Fibroblast of lung (primary cell): ENCODE measurements at regions not wholly inside any gene's neighbourhood (a gene's known extent, or its start where the extent isn't known, plus 50 kb on each side); places are given as distances from the start of the nearest gene placed in this dataset.
A peak's percentile ranks its signal among the peaks of the same experiment; 100 is the strongest.

ENCODE experiments used
- DNase-seq, 2 donors: peaks; one replicate each; pipeline versions ENCODE4 v3.0.0 to v3.0.0-alpha.2; 2010; ENCODE audit warnings: low read depth in 2 of 2
- H2AFZ ChIP-seq: 2 replicates; pipeline ENCODE4 v1.5.1; 2012; ENCODE audit warnings: low read length, control low read depth, inconsistent platforms
- H3K27ac ChIP-seq: 2 replicates; pipeline ENCODE4 v1.5.1; 2011; ENCODE audit warnings: low read length, control low read depth; ENCODE audit not compliant: insufficient read depth
- H3K27me3 ChIP-seq: 2 replicates; pipeline ENCODE4 v1.5.1; 2011; ENCODE audit warnings: mild to moderate bottlenecking, low read length; ENCODE audit not compliant: control insufficient read depth, insufficient read depth
- H3K36me3 ChIP-seq: 2 replicates; pipeline ENCODE4 v1.5.1; 2011; ENCODE audit warnings: low read length; ENCODE audit not compliant: control insufficient read depth, insufficient read depth
- H3K4me1 ChIP-seq: 2 replicates; pipeline ENCODE4 v1.5.1; 2011; ENCODE audit warnings: low read length; ENCODE audit not compliant: control insufficient read depth, insufficient read depth; ENCODE audit errors: extremely low read depth
- H3K4me2 ChIP-seq: 2 replicates; pipeline ENCODE4 v1.5.1; 2011; ENCODE audit warnings: low read length, control low read depth; ENCODE audit not compliant: insufficient read depth; ENCODE audit errors: extremely low read depth
- H3K4me3 ChIP-seq, 4 experiments: fragments of 200-600 bp in 1 of 4; sonication (generic) in 1 of 4; replicated peaks in 1 of 4; 2 replicates each; pipeline ENCODE4 v1.5.1; 2011 to 2016; ENCODE audit warnings: low read length in 4 of 4, low read depth in 3 of 4, mild to moderate bottlenecking in 3 of 4, control low read depth in 2 of 4, inconsistent platforms in 1 of 4, mixed read lengths in 1 of 4; ENCODE audit not compliant: insufficient read depth in 1 of 4; ENCODE audit errors: control extremely low read depth in 1 of 4
- H3K79me2 ChIP-seq: 2 replicates; pipeline ENCODE4 v1.5.1; 2012; ENCODE audit warnings: mild to moderate bottlenecking, low read length, inconsistent platforms; ENCODE audit not compliant: control insufficient read depth, insufficient read depth
- H3K9ac ChIP-seq: 2 replicates; pipeline ENCODE4 v1.5.1; 2011; ENCODE audit warnings: mild to moderate bottlenecking, low read length, control low read depth; ENCODE audit not compliant: insufficient read depth
- H3K9me3 ChIP-seq: 2 replicates; pipeline ENCODE4 v1.5.1; 2012; ENCODE audit warnings: low read depth, low read length; ENCODE audit not compliant: control insufficient read depth, insufficient read depth
- H4K20me1 ChIP-seq: 2 replicates; pipeline ENCODE4 v1.5.1; 2011; ENCODE audit warnings: low read length; ENCODE audit not compliant: control insufficient read depth, insufficient read depth; ENCODE audit errors: extremely low read depth
- EZH2 ChIP-seq: IDR thresholded peaks from 2 replicates; pipeline ENCODE4 v1.5.1; 2012; ENCODE audit warnings: low read length, control low read depth, mild to moderate bottlenecking; ENCODE audit errors: missing control alignments
- TF ChIP-seq, protein P1 (sequence below), 2 donors: IDR thresholded peaks in 1 of 2; conservative IDR thresholded peaks in 1 of 2; 1 replicate in 1 of 2; 2 replicates in 1 of 2; pipeline ENCODE4 v1.5.1; 2011 to 2012; ENCODE audit warnings: low read length in 2 of 2, control low read depth in 1 of 2, inconsistent platforms in 1 of 2, low read depth in 1 of 2, mild to moderate bottlenecking in 1 of 2

DNA sequence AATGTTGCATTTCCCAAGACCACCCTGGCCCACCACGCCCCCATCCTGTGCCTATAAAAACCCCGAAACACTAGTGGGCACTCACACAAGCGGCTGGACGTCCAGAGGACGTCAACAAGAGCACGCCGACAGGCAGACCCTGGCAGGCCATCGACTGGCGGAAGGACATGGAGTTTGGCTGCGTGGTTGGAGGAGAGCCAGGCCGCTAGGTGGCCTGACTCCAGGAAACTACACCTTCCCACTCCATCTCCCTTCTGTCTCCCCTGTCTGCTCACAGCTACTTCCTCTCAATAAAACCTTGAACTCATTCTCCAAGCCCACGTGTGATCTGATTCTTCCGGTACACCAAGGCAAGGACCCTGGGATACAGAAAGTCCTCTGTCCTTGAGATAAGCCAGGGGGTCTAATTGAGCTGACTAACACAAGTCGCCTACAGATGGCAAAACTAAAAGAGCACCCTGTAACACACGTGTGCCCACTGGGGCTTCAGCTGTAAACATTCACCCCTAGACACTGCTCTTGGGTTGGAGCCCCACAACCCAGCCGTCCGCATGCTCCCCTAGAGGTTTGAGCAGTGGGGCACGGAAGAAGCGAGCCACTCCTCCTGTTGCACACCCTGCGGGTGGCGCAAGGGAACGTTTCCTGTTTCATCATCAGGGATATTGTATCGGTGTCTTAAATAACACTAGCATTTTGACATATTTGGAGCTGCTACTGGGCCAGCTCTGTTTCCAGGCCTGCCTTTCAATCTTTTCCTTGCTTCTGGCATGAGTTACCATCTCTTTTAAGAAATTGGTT is 54.5 kb upstream of the TAF11L2 start:
- Histone ChIP-seq H2AFZ (no peak overlapping the region), H3K4me3 (no peak overlapping the region), H3K4me2 (no peak overlapping the region), H3K9ac (no peak overlapping the region), H3K27ac (no peak overlapping the region), H3K36me3 (no peaks in the 10 kb centered on the region), H4K20me1 (no peaks in the 10 kb centered on the region), H3K79me2 (no peaks in the 10 kb centered on the region), H3K4me1 (no peaks in the 10 kb centered on the region), H3K9me3 (no peaks in the 10 kb centered on the region), H3K27me3 (no peaks in the 10 kb centered on the region)
- TF ChIP-seq EZH2, result no peak
- TF ChIP-seq, protein P1, sequence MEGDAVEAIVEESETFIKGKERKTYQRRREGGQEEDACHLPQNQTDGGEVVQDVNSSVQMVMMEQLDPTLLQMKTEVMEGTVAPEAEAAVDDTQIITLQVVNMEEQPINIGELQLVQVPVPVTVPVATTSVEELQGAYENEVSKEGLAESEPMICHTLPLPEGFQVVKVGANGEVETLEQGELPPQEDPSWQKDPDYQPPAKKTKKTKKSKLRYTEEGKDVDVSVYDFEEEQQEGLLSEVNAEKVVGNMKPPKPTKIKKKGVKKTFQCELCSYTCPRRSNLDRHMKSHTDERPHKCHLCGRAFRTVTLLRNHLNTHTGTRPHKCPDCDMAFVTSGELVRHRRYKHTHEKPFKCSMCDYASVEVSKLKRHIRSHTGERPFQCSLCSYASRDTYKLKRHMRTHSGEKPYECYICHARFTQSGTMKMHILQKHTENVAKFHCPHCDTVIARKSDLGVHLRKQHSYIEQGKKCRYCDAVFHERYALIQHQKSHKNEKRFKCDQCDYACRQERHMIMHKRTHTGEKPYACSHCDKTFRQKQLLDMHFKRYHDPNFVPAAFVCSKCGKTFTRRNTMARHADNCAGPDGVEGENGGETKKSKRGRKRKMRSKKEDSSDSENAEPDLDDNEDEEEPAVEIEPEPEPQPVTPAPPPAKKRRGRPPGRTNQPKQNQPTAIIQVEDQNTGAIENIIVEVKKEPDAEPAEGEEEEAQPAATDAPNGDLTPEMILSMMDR (conservative IDR thresholded peaks at IDR 0.05 in 1 of 2, IDR thresholded peaks at IDR 0.05 in 1 of 2; ENCODE audit: low read depth in 1 of 2, low read length in 2 of 2), result no peak
- no peak for DNase-seq

DNA sequence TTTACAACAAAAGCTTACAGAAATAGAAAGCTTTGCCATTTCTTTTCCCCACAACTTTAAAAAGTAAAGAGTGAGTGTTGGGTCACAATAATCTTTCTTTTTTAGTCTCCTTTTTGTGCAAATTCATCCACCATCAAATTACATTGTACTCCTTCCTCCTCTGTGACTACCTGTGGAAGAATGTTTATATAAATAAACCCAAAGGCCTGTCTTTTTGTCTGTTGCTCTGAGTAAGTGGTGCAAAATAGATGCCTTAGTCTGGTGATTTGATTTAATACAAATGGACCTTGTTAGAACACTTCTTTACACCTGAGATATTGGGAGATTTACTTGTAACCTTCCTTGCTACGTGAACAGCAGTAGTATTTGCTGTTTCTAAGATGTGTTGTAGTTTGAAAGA is 53.5 kb upstream of the TAF11L2 start:
- H3K4me1 ChIP-seq, result no peaks in the 10 kb centered on the region
- no peak overlapping the region for H3K9ac ChIP-seq
- DNase-seq, result peak in 1 of 2 donors; percentile 70
- no peak overlapping the region for H2AFZ ChIP-seq
- no peak overlapping the region for H3K4me3 ChIP-seq
- H3K79me2 ChIP-seq, result no peaks in the 10 kb centered on the region
- H4K20me1 ChIP-seq, result no peaks in the 10 kb centered on the region
- H3K27me3 ChIP-seq, result no peaks in the 10 kb centered on the region
- no peak overlapping the region for H3K4me2 ChIP-seq
- H3K9me3 ChIP-seq, result no peaks in the 10 kb centered on the region
- TF ChIP-seq, protein P1 (conservative IDR thresholded peaks at IDR 0.05 in 1 of 2, IDR thresholded peaks at IDR 0.05 in 1 of 2; ENCODE audit: low read depth in 1 of 2, low read length in 2 of 2), result no peak
- no peak for TF ChIP-seq EZH2
- no peaks in the 10 kb centered on the region for H3K36me3 ChIP-seq
- H3K27ac ChIP-seq, result no peak overlapping the region

DNA sequence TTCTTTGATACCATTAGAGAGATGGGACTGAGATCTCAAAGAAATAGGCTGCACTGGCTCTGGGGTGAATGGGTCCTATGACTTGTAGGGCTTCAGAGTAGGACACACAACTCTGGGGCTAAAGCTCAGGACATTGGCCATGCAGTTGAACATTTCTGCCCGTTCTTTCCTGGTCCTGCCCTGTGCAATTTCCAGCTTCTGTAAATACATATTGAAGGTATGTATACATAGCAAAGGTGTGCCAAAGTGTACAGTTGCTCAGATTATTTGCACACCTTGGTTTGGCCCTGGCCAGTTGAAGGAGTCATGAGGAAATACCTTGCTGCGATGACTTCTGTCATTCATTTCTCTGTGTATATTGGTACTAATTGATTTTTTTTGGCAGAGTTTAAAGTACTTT is 52.8 kb upstream of the TAF11L2 start:
- Histone ChIP-seq H3K4me2 (no peak overlapping the region), H3K9me3 (no peaks in the 10 kb centered on the region), H4K20me1 (no peaks in the 10 kb centered on the region), H3K4me1 (no peaks in the 10 kb centered on the region), H3K27ac (no peak overlapping the region), H3K79me2 (no peaks in the 10 kb centered on the region), H3K36me3 (no peaks in the 10 kb centered on the region), H3K27me3 (no peaks in the 10 kb centered on the region), H3K4me3 (no peak overlapping the region), H3K9ac (no peak overlapping the region), H2AFZ (no peak overlapping the region)
- TF ChIP-seq, protein P1 (conservative IDR thresholded peaks at IDR 0.05 in 1 of 2, IDR thresholded peaks at IDR 0.05 in 1 of 2; ENCODE audit: low read depth in 1 of 2, low read length in 2 of 2), result no peak
- no peak for TF ChIP-seq EZH2
- no peak for DNase-seq
